CD14-positive monocyte (primary cell): ENCODE measurements at regions not wholly inside any gene's neighbourhood (a gene's known extent, or its start where the extent isn't known, plus 50 kb on each side); places are given as distances from the start of the nearest gene placed in this dataset.
"Not testable (repeated sequence)": the region's sequence is repeated elsewhere in the genome, so short reads cannot be mapped to it uniquely, and the experiment has no call there.

Source experiments
- DNase-seq, 3 donors: peaks; one replicate each; pipeline ENCODE4 v3.0.0-alpha.2; 2011 to 2022
- H2AFZ ChIP-seq: 2 replicates; pipeline ENCODE4 v1.6.0; 2012; ENCODE audit warnings: mild to moderate bottlenecking, low read depth, low read length, inconsistent platforms; ENCODE audit not compliant: insufficient read depth, poor library complexity, severe bottlenecking
- H3K27ac ChIP-seq, 2 donors: 1 replicate in 1 of 2; 2 replicates in 1 of 2; pipeline ENCODE4 v1.5.1; 2012 to 2013; ENCODE audit warnings: low read length in 2 of 2, control low read depth in 1 of 2, inconsistent platforms in 1 of 2, low read depth in 1 of 2, mild to moderate bottlenecking in 1 of 2
- H3K27me3 ChIP-seq, 2 donors: one replicate each; pipeline versions ENCODE4 v1.6.0 to v1.6.1; 2011 to 2013; ENCODE audit warnings: low read length in 2 of 2; ENCODE audit not compliant: control insufficient read depth in 2 of 2, insufficient read depth in 2 of 2
- H3K36me3 ChIP-seq, 2 donors: replicated peaks in 1 of 2; 1 replicate in 1 of 2; 2 replicates in 1 of 2; pipeline versions ENCODE4 v1.5.1 to v1.6.1; 2012 to 2013; ENCODE audit warnings: low read length in 2 of 2, control low read depth in 1 of 2, inconsistent platforms in 1 of 2, mild to moderate bottlenecking in 1 of 2; ENCODE audit not compliant: insufficient read depth in 2 of 2, control insufficient read depth in 1 of 2
- H3K4me1 ChIP-seq, 2 donors: 1 replicate in 1 of 2; 2 replicates in 1 of 2; pipeline versions ENCODE4 v1.5.1 to v1.6.1; 2012 to 2013; ENCODE audit warnings: low read length in 2 of 2, control low read depth in 1 of 2, inconsistent platforms in 1 of 2, mild to moderate bottlenecking in 1 of 2, moderate library complexity in 1 of 2; ENCODE audit not compliant: insufficient read depth in 2 of 2, control insufficient read depth in 1 of 2
- H3K4me2 ChIP-seq: replicated peaks from 2 replicates; pipeline ENCODE3; 2012; ENCODE audit warnings: low read length, moderate library complexity, mild to moderate bottlenecking; ENCODE audit not compliant: poor library complexity, severe bottlenecking; ENCODE audit errors: extremely low read depth
- H3K4me3 ChIP-seq, 3 experiments: fragments of 200-600 bp in 1 of 3; sonication (generic) in 1 of 3; replicated peaks in 1 of 3; 1 replicate in 2 of 3; 2 replicates in 1 of 3; pipeline ENCODE4 v1.5.1; 2011 to 2013; ENCODE audit warnings: low read length in 3 of 3, mild to moderate bottlenecking in 3 of 3, control low read depth in 2 of 3, low read depth in 2 of 3, inconsistent platforms in 1 of 3, moderate library complexity in 1 of 3
- H3K79me2 ChIP-seq: 2 replicates; pipeline ENCODE4 v1.6.0; 2012; ENCODE audit warnings: mild to moderate bottlenecking, control low read depth, inconsistent platforms, low read length, moderate library complexity; ENCODE audit not compliant: insufficient read depth
- H3K9ac ChIP-seq: 2 replicates; pipeline ENCODE4 v1.6.0; 2017; ENCODE audit warnings: low read length, mild to moderate bottlenecking; ENCODE audit not compliant: insufficient read depth, poor library complexity, severe bottlenecking
- H3K9me3 ChIP-seq, 2 donors: replicated peaks in 1 of 2; 1 replicate in 1 of 2; 2 replicates in 1 of 2; pipeline versions ENCODE4 v1.5.1 to v1.6.1; 2012 to 2013; ENCODE audit warnings: low read length in 2 of 2, control low read depth in 1 of 2; ENCODE audit not compliant: control insufficient read depth in 1 of 2, insufficient read depth in 1 of 2
- H4K20me1 ChIP-seq: 2 replicates; pipeline ENCODE4 v1.6.0; 2012; ENCODE audit warnings: mild to moderate bottlenecking, low read length, control low read depth, moderate library complexity; ENCODE audit not compliant: insufficient read depth
- H3K27ac Mint-ChIP-seq, 7 donors: one replicate each; pipeline ENCODE4 v1.8.0; 2020; ENCODE audit warnings: mild to moderate bottlenecking in 7 of 7, mixed read lengths in 7 of 7, moderate library complexity in 6 of 7, inconsistent platforms in 2 of 7
- H3K27me3 Mint-ChIP-seq, 3 donors: one replicate each; pipeline ENCODE4 v1.8.0; 2021 to 2022; ENCODE audit warnings: low read depth in 3 of 3, mild to moderate bottlenecking in 3 of 3, mixed read lengths in 3 of 3, moderate library complexity in 3 of 3, inconsistent platforms in 1 of 3
- H3K36me3 Mint-ChIP-seq, 2 donors: one replicate each; pipeline ENCODE4 v1.8.0; 2020; ENCODE audit warnings: mixed read lengths in 2 of 2, inconsistent platforms in 1 of 2, mild to moderate bottlenecking in 1 of 2
- H3K4me1 Mint-ChIP-seq: one replicate; pipeline ENCODE4 v1.8.0; 2020; ENCODE audit warnings: mild to moderate bottlenecking, mixed read lengths
- H3K4me3 Mint-ChIP-seq, 2 donors: one replicate each; pipeline ENCODE4 v1.8.0; 2020; ENCODE audit warnings: mild to moderate bottlenecking in 2 of 2, mixed read lengths in 2 of 2, moderate library complexity in 1 of 2
- H3K9me3 Mint-ChIP-seq, 7 donors: one replicate each; pipeline ENCODE4 v1.8.0; 2020 to 2022; ENCODE audit warnings: mixed read lengths in 7 of 7, mild to moderate bottlenecking in 6 of 7, moderate library complexity in 6 of 7, inconsistent platforms in 2 of 7
- CTCF ChIP-seq: fragments of 200-600 bp; IDR thresholded peaks from one replicate; pipeline ENCODE4 v1.8.0; 2022; ENCODE audit warnings: antibody characterized with exemption, mild to moderate bottlenecking
- WGBS: methylation state at CpG from one replicate; pipeline ENCODE4 v1.1.5; 2013; ENCODE audit warnings: missing lambda C conversion rate; ENCODE audit not compliant: insufficient coverage; 5-methylcytosine and 5-hydroxymethylcytosine counted together
- intact Hi-C, 2 donors: fragments of 100-400 bp; cut with micrococcal nuclease; formaldehyde crosslinking; loops; one replicate each; pipeline versions ENCODE4 v1.15.0 to v1.15.1; 2023

DNA sequence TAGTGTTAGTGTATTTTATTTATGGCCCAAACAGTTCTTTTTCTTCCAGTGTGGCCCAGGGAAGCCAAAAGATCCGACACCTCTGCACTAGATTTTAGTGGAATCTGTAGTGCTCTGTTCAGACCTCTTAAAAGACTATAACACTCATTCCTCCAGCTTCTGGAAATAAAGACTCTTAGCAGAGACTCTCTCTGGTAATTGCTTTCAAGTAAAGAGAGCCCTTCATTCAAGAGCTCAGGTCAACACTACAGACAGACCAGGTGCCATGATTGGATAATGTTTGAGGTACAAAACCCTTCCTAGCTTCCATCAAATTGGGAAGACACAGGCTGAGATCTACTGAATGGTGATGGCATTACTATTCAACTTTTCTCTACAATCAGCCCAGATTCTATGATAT lies 255.8 kb downstream of the PRDM9 start:
- Histone ChIP-seq H3K4me1 (no peaks in the 10 kb centered on the region), H3K27me3 (no peaks in the 10 kb centered on the region), H4K20me1 (no peaks in the 10 kb centered on the region), H3K9ac (no peak overlapping the region), H3K27ac (no peak overlapping the region), H3K36me3 (no peaks in the 10 kb centered on the region), H3K4me3 (no peak overlapping the region), H3K9me3 (peaks cover 0 to 4% of the 10 kb centered on the region in 2 donors), H3K79me2 (no peaks in the 10 kb centered on the region), H3K4me2 (no peak overlapping the region), H2AFZ (no peak overlapping the region)
- TF ChIP-seq CTCF = no peak
- DNase-seq = no peak
- Mint-ChIP-seq H3K4me3 (no peak overlapping the region), H3K9me3 (peaks cover 0 to 4% (median 0%) of the 10 kb centered on the region in 7 donors), H3K4me1 (no peaks in the 10 kb centered on the region), H3K36me3 (no peaks in the 10 kb centered on the region), H3K27ac (no peak overlapping the region), H3K27me3 (no peaks in the 10 kb centered on the region)
- WGBS = no CpG with 5 or more reads among the region's 1 CpG
- intact Hi-C loops = no loop called here

GRCh38 chr5:23776684-23777083 lies 269.3 kb downstream of the PRDM9 start:
- no peak for DNase-seq
- H3K4me3 Mint-ChIP-seq = no peak overlapping the region
- H4K20me1 ChIP-seq = no peaks in the 10 kb centered on the region
- H3K4me1 ChIP-seq = no peaks in the 10 kb centered on the region
- no peaks in the 10 kb centered on the region for H3K27me3 ChIP-seq
- H3K79me2 ChIP-seq = no peaks in the 10 kb centered on the region
- no peak overlapping the region for H3K4me3 ChIP-seq
- no peak overlapping the region for H2AFZ ChIP-seq
- H3K36me3 Mint-ChIP-seq = no peaks in the 10 kb centered on the region
- H3K27me3 Mint-ChIP-seq = no peaks in the 10 kb centered on the region
- intact Hi-C loops = no loop called here
- no peaks in the 10 kb centered on the region for H3K4me1 Mint-ChIP-seq
- no peak for TF ChIP-seq CTCF
- no peaks in the 10 kb centered on the region for H3K36me3 ChIP-seq
- H3K9me3 Mint-ChIP-seq = peaks cover 0 to 2% (median 0%) of the 10 kb centered on the region in 7 donors
- H3K4me2 ChIP-seq = no peak overlapping the region
- H3K27ac ChIP-seq = no peak overlapping the region
- no peaks in the 10 kb centered on the region for H3K9me3 ChIP-seq
- H3K27ac Mint-ChIP-seq = no peak overlapping the region
- H3K9ac ChIP-seq = no peak overlapping the region
- WGBS = 75% methylated on average over 2 of the region's 3 CpGs

GRCh38 chr5:23800307-23800706 lies 292.9 kb downstream of the PRDM9 start:
- H3K27ac ChIP-seq, H3K4me3 ChIP-seq, H3K36me3 Mint-ChIP-seq, H3K79me2 ChIP-seq, H3K4me1 ChIP-seq, H2AFZ ChIP-seq, H3K27me3 ChIP-seq, H3K9me3 ChIP-seq, H3K36me3 ChIP-seq, H3K4me1 Mint-ChIP-seq, H4K20me1 ChIP-seq, intact Hi-C loops, H3K27me3 Mint-ChIP-seq, H3K9me3 Mint-ChIP-seq, DNase-seq, H3K27ac Mint-ChIP-seq, H3K4me2 ChIP-seq, H3K4me3 Mint-ChIP-seq, H3K9ac ChIP-seq: not testable (repeated sequence)
- WGBS = 90% methylated on average over 4 of the region's 4 CpGs
